Bone marrow (tissue), 2 donors: ENCODE measurements at regions not wholly inside any gene's neighbourhood (a gene's known extent, or its start where the extent isn't known, plus 50 kb on each side); places are given as distances from the start of the nearest gene placed in this dataset.
"Not testable (repeated sequence)": the region's sequence is repeated elsewhere in the genome, so short reads cannot be mapped to it uniquely, and the experiment has no call there.

Source experiments
- DNase-seq, 2 donors: peaks; one replicate each; lab custom pipeline; 2025; lab: John Stamatoyannopoulos, UW

GRCh38 chr3:28036599-28037575, 204.5 kb upstream of the CMC1 start:
- no peak for DNase-seq

DNA sequence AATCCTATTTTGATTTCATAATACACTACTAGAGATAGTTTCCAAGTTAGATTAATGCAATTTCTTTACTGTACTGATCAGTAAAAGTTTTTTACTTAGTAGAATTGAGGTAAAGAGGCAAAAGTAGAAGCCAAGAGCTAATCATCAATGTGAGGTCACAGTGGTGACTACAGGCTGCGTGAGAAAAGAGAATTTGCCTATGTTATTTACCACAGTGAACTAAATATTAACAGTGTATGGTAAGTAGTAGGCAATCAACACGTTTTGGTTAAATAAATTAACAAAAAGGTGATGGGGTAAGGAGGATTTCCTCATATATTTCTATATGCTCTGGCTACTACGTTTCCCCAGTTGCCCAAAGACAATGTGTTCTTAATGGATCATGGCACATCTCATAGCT, 202.2 kb upstream of the CMC1 start:
- DNase-seq = no peak

DNA sequence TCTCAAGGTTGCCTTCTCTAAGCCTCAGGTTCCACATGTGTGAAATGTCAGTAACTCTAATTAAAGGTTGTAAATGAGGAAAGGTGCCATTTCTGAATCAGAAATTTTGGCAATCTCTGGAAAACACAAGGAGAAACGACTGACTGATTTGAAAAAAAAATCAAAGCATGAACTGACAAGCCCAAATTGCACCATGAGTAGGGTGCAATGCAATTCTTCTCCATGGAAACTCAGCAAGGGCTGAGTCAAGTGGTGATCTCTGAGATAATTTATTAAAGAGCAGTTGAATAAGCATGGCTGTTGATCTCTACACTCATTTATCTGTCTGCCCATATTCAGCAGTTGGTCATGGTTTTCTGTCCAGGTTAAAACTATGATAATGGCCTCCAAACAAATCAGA, 201.6 kb upstream of the CMC1 start:
- DNase-seq = no peak

GRCh38 chr3:28042095-28042635, 199.3 kb upstream of the CMC1 start:
- no peak for DNase-seq

- DNase-seq = no peak
Measured at GRCh38 chr3:28042707-28043106, 198.7 kb upstream of the CMC1 start.

DNA sequence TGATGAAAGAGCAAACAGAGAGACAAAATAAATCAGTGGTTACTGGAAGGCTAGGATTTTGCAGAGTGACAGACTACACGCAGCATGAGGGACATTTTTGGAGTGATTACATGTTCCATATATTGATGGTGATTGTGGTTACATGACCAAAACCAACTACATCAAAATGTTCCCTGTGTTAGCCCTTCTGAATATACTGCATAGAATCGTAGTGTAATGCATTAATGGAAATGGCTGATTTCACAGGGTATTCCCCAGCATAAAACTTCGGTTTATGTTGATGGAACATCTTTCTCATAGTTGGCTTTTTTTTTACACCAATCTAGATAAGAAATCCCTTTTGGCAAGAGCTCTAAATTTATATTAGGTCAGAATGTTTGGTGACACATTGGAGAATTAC, 191.3 kb upstream of the CMC1 start:
- no peak for DNase-seq

- DNase-seq = no peak
Measured at GRCh38 chr3:28050885-28051284, 190.5 kb upstream of the CMC1 start.

DNA sequence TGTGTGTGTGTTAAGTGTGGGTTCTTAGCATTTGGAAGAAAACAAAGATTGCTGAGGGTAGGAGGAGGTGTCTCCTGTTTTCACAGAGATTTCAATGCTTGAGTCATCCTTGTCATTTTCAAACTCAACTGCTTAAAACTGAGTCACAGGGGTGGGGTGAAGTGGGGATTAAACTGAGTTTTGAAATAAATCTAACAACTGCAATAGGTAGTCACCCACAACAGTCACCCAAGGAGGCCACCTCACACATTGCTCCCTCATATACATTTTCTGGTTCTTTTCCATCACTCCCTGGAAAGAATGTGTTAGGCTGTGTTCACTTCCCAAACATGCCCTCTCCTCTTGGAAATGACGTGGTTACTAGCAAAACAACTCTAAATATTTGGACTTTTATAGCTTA, 187.7 kb upstream of the CMC1 start:
- DNase-seq = no peak

GRCh38 chr3:28056806-28057205, 184.6 kb upstream of the CMC1 start:
- no peak for DNase-seq

DNA sequence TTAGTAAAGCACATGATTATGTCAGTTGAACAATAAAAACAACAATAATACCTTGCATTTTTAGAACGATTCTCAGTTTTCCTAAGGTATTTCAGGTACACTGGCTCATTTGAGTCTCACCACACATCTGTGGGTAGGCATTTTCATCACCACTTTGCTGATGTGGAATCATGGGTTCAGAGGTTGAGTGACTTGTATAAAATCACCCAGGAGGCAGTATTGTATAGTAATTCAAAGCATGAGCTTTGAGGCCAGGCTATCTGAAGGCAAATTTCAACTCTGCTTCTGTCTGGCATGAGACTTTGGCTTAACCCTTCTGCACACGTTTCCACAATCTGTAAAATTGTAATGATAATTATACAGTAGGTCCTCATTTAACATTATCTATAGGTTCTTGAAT, 183.9 kb upstream of the CMC1 start:
- no peak for DNase-seq

DNA sequence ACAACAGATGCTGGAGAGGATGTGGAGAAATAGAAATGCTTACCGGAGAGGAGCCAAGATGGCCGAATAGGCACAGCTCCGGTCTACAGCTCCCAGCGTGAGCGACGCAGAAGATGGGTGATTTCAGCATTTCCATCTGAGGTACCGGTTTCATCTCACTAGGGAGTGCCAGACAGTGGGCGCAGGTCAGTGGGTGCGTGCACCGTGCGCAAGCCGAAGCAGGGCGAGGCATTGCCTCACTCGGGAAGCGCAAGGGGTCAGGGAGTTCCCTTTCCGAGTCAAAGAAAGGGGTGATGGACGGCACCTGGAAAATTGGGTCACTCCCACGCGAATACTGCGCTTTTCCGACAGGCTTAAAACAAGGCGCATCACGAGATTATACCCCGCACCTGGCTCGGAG, 182.2 kb upstream of the CMC1 start:
- not testable (repeated sequence) for DNase-seq

- DNase-seq = no peak
Measured at GRCh38 chr3:28066020-28066419, 175.4 kb upstream of the CMC1 start.

DNA sequence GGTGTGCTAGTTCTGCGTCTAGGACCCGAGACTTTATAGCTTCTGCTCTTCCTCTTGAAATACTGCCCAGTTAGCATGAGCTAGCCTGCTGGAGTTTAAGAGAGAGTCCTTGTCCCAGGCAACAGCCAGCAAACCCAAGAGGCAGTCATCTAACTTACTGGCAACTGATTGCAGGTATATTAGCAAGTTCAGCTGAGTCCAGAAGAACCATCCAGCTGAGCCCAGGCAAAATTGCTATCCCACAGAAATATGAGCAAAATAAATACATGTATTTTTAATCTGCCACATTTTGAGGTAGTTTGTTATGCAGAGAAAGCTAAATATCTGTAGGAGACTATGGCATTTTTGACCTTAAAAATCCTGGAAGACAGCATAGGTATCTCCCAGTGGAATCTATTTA, 174.4 kb upstream of the CMC1 start:
- no peak for DNase-seq

DNA sequence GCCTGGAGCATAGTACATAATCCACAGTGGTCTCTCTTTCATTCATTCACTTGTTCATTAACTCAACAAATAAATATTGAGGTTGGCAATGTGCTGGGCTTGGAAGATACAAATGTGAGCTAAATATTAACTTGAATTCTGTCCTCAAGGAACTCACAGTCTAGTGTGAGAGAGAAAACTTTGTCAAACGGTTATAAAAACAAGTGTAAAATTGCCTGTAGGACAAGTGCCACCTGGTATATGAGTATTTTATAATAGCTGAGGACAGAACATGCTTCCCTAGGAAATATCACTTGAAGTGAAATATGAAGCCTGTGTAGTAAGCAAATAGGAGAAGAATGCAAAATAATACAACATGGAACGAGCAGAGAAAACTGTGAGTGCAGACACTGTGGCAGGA, 173.1 kb upstream of the CMC1 start:
- no peak for DNase-seq

DNA sequence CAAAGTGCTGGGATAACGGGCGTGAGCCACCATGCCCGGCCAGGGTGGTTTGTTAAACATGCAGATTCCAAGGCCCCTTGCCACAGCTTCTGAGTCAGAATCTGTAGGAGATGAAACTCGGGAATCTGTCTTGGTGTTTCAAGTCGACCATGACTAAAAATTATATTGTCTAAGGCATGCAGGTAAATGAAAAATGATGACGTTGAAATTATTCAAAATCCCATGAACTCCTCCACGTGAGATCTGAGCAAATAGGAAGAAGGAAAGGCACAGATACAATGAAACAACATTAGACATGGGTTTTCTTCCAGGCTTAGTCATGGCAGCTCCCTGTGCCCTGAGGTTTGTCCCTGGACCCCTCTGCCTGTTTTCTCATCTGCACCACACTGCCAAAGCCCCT, 172.0 kb upstream of the CMC1 start:
- DNase-seq = no peak

DNA sequence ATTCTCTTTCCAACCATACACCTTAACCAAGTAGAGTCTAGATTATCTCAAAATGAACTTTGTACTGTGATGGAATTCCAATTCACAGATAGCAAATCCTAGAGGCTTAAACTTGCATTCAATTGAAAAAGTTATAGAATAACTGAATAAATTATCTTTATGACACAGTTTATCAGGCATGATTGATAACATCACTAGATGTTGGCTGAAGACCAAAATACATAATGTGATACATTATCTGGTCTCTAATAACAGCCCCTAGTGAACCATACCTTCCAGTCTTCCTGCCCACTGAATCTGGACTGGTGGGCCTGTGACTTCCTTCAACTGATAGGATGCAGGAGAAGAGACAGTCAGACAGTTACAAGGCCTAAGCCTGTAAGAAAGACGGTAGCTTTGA, 165.2 kb upstream of the CMC1 start:
- no peak for DNase-seq

- no peak for DNase-seq
Measured at GRCh38 chr3:28077572-28077971, 163.8 kb upstream of the CMC1 start.

- DNase-seq = no peak
Measured at GRCh38 chr3:28078536-28078935, 162.9 kb upstream of the CMC1 start.

DNA sequence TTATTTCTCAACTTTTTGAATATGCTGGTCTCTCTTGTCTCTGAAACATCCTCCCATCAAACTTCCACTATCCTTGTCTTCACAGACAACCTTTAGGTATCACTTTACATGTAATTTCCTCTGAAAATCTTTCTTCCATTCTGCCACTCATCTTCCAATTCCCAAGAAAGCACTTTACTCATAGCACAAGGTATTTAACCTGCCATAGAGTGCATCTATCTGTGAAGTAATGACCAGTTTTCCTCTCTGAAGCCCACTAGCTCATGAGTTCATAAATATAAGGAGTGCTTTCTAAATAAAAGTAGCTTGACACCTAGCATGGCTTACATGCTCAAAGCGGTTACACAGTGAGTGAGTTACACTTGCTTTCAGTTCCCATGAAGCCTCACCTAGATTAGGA, 160.7 kb upstream of the CMC1 start:
- DNase-seq = no peak

- DNase-seq = no peak
Measured at GRCh38 chr3:28081533-28081947, 159.9 kb upstream of the CMC1 start.

GRCh38 chr3:28087591-28087990, 153.8 kb upstream of the CMC1 start:
- DNase-seq = no peak

- DNase-seq = no peak
Measured at GRCh38 chr3:28088811-28089526, 152.4 kb upstream of the CMC1 start.

- no peak for DNase-seq
Measured at GRCh38 chr3:28089527-28089897, 151.9 kb upstream of the CMC1 start.
